HG03354 (cell line): ENCODE measurements at regions not wholly inside any gene's neighbourhood (a gene's known extent, or its start where the extent isn't known, plus 50 kb on each side); places are given as distances from the start of the nearest gene placed in this dataset.
A peak's percentile ranks its signal among the peaks of the same experiment; 100 is the strongest.

ENCODE experiments used
- ATAC-seq: cut with Tn5 transposase; IDR thresholded peaks from one replicate; pipeline ENCODE4 v1.9.1; 2021; ENCODE audit warnings: mild to moderate bottlenecking; ENCODE audit not compliant: unreplicated experiment, poor library complexity, severe bottlenecking

DNA sequence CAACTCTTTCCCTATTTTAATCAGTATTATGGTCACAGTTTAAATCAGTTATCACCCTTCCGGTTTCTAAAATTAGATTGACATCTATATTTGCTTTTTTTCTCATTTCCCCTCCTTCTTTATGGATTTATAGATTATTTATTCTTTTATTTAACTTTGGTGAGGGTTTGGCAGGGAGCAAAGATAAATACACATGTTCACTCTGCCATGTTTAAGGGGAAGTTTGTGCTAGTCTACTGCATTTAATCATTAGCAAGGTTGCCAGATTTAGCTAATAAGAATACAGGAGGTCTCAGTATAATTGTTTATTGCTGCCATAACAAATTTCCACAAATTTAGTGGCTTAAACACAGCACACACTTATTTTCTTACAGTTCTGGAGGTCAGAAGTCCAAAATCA lies 204.0 kb upstream of the BTG1 start:
- ATAC-seq, result no peak

DNA sequence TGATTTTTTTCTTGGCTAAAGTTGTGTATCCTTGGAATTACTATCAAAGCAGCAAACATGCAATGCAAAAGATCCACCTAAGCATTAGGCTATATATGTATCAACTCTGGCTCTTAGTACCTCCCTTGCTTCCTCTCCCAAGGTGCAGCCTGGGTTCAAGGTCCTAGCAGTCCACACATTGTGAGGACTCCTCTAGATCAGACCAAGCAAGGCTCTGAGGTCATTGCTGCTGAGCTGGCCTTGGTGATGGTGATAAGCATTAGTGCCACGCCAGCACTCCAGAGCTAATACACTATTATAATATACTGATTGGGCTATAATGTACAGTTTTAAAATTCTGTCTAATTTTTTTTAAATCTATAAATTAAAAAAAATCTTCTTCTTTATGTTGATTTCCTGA lies 196.9 kb upstream of the BTG1 start:
- no peak for ATAC-seq

GRCh38 chr12:92341065-92341668 lies 195.5 kb upstream of the BTG1 start:
- ATAC-seq, result peak; percentile 64

- ATAC-seq, result no peak
Observed at GRCh38 chr12:92340441-92341064, 194.9 kb upstream of the BTG1 start.

DNA sequence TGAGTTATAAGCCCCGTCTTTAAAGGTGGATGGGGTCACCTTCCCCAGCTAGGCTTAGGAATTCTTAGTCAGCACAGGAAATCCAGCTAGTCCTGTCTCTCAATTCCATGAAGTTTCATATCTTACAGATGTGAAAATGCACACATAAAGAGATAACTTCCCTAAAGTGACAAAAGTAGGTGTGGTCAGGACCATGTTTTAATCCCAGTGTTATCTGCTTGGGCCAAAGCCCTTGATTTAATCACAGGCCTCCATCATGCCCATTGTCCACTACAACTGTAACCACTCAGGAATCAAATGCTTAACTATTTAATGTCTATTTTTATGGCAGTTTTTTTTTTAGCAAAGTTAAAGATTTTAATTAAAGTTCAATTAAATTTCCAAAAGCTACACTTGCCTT lies 194.4 kb upstream of the BTG1 start:
- ATAC-seq, result no peak

GRCh38 chr12:92339198-92339821 lies 193.7 kb upstream of the BTG1 start:
- ATAC-seq, result no peak

DNA sequence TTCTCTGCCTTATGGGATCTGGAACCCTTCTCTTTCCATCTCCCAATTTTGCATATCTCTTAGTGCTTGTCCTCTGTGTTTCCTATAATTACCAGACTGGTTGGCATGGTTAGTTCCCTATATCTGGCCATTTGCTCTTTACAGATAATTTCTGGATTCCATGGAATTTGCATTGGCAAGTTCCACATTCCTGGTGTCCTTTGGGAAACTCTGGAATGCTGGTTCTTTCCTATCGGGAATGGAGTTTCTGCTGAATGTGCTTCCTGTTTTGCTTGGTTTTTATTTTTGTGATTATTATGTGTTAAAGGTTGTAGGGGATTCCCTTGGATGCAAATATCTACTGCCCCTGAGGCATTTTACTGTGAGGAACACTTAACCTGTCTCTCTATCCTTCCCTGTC lies 193.0 kb upstream of the BTG1 start:
- no peak for ATAC-seq

GRCh38 chr12:92338102-92338501 lies 192.5 kb upstream of the BTG1 start:
- ATAC-seq, result no peak

GRCh38 chr12:92337128-92337527 lies 191.5 kb upstream of the BTG1 start:
- ATAC-seq, result no peak

- no peak for ATAC-seq
Observed at GRCh38 chr12:92336641-92337040, 191.0 kb upstream of the BTG1 start.

GRCh38 chr12:92335831-92336230 lies 190.2 kb upstream of the BTG1 start:
- ATAC-seq, result no peak

GRCh38 chr12:92334552-92334951 lies 188.9 kb upstream of the BTG1 start:
- no peak for ATAC-seq

- no peak for ATAC-seq
Observed at GRCh38 chr12:92332552-92332951, 186.9 kb upstream of the BTG1 start.

DNA sequence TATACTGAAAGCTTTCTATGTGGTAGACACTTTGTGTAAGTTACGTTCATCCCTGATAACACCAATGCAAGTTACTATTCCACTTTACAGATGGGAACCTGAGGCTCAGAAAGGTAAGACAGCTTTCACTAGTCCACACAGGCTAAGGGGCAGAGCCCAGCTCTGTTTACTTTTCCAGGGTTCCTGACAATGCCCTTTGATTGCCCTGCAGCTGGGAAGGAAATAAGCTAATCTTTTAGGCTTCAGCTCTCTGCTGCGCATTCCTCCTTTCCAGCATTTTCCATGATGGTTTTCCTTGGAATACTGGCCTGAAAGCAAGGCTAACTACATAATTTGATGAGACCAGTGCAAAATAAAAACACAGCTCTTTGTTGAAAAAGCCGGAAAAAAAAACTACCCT lies 185.7 kb upstream of the BTG1 start:
- no peak for ATAC-seq

DNA sequence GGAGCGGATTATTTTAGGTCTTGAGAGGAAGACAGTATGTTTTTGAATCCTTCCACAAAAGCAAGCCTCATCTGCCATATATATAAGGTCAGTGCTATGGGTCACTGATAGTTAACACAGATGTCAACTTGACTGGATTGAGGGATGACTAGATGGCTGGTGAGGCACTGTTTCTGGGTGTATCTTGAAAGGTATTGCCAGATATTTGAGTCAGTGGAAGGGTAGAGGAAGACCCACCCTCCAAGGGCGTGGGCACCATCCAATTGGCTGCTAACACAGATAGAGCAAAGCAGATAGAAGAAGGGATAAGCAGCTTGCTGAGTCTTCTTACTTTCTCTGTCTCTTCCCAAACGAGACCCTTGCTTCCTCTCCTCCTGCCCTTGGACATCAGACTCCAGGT lies 185.0 kb upstream of the BTG1 start:
- ATAC-seq, result no peak

DNA sequence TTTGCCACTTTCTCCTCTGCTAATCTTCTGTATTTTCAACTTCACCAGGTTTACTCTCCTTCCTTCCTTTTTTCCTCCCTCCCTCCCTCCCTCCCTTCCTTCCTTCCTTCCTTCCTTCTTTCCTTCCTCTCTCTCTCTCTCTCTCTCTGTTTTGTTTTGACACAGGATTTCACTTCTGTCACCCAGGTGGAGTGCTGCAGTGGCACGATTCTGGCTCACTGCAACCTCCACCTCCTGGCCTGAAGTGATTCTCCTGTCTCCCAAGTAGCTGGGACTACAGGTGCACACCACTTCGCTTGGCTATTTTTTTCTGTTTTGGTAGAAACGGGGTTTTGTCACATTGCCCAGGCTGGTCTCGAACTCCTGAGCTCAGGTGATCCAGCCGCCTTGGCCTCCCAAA lies 181.2 kb upstream of the BTG1 start:
- ATAC-seq, result no peak

- ATAC-seq, result no peak
Observed at GRCh38 chr12:92324849-92325500, 179.3 kb upstream of the BTG1 start.

GRCh38 chr12:92312463-92312964 lies 166.9 kb upstream of the BTG1 start:
- no peak for ATAC-seq

DNA sequence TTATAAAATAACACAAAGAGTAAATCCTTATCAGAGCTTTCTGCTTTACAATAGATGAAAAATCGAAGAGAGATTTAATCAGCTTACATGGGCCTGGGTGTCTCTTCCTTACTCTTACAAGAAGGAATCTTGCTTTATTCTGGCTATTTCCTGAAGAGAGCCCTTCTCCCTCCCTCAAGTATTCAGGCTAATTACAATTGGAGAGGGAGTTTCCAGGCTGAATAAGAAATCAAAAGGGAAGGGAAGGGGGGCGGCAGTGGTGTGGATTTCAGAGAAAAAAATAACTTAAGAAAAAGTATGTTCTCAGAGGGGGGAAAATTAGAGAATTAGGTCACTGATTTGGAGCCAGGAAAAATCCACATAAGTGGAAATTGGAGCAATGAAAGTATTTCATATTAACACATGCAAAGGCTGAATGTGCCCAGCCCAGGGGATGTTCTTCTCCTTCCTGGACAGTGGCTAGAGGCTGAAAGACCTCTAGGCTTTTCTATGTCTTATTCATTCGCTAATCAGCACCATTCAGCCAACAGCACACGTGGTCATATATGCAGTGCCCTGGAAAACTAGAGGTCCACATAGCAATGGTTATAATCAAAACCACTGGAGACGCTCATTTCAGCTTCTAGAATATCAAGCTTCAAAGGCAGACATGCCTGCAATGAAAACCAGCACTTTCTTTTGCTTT lies 158.9 kb upstream of the BTG1 start:
- no peak for ATAC-seq
